ENCODE measurements at regions not wholly inside any gene's neighbourhood (a gene's known extent, or its start where the extent isn't known, plus 50 kb on each side); places are given as distances from the start of the nearest gene placed in this dataset.

- DNase-seq, result no peak
Measured at GRCh38 chr1:37130221-37130948, 96.1 kb upstream of the GRIK3 start.

- no peak for DNase-seq
Measured at GRCh38 chr1:37131281-37131680, 97.0 kb upstream of the GRIK3 start.

- DNase-seq, result no peak
Measured at GRCh38 chr1:37133276-37134145, 99.2 kb upstream of the GRIK3 start.

GRCh38 chr1:37134599-37134998 is 100.3 kb upstream of the GRIK3 start:
- no peak for DNase-seq

GRCh38 chr1:37135032-37135431 is 100.7 kb upstream of the GRIK3 start:
- DNase-seq, result no peak

- no peak for DNase-seq
Measured at GRCh38 chr1:37137014-37137413, 102.7 kb upstream of the GRIK3 start.

GRCh38 chr1:37137601-37138000 is 103.3 kb upstream of the GRIK3 start:
- no peak for DNase-seq

GRCh38 chr1:37143800-37144199 is 109.5 kb upstream of the GRIK3 start:
- DNase-seq, result no peak

GRCh38 chr1:37146071-37146470 is 111.8 kb upstream of the GRIK3 start:
- DNase-seq, result no peak

- no peak for DNase-seq
Measured at GRCh38 chr1:37147392-37147831, 113.1 kb upstream of the GRIK3 start.

- no peak for DNase-seq
Measured at GRCh38 chr1:37147906-37148305, 113.6 kb upstream of the GRIK3 start.

- DNase-seq, result no peak
Measured at GRCh38 chr1:37148663-37149062, 114.3 kb upstream of the GRIK3 start.

GRCh38 chr1:37149296-37149695 is 115.0 kb upstream of the GRIK3 start:
- no peak for DNase-seq

GRCh38 chr1:37150986-37151385 is 116.7 kb upstream of the GRIK3 start:
- no peak for DNase-seq

GRCh38 chr1:37151789-37152188 is 117.5 kb upstream of the GRIK3 start:
- no peak for DNase-seq

GRCh38 chr1:37152491-37152890 is 118.2 kb upstream of the GRIK3 start:
- no peak for DNase-seq

- DNase-seq, result no peak
Measured at GRCh38 chr1:37153116-37154100, 119.1 kb upstream of the GRIK3 start.

- no peak for DNase-seq
Measured at GRCh38 chr1:37156646-37157045, 122.3 kb upstream of the GRIK3 start.

- no peak for DNase-seq
Measured at GRCh38 chr1:37157634-37158033, 123.3 kb upstream of the GRIK3 start.

- no peak for DNase-seq
Measured at GRCh38 chr1:37158113-37158749, 123.9 kb upstream of the GRIK3 start.

GRCh38 chr1:37159102-37159501 is 124.8 kb upstream of the GRIK3 start:
- DNase-seq, result no peak

- no peak for DNase-seq
Measured at GRCh38 chr1:37161171-37161570, 126.9 kb upstream of the GRIK3 start.
